Activated B cell treated with CpG ODN at 0.5 μM for 24 hours (primary cell): ENCODE measurements at regions not wholly inside any gene's neighbourhood (a gene's known extent, or its start where the extent isn't known, plus 50 kb on each side); places are given as distances from the start of the nearest gene placed in this dataset.

Experiments
- ATAC-seq: fragments of 200-7000 bp; cut with Tn5 transposase; one replicate; pipeline ENCODE4 v1.10.0; 2021; ENCODE audit warnings: low read depth, mild to moderate bottlenecking, moderate library complexity
- CTCF ChIA-PET: fragments of 350-600 bp; sonication (Branson Sonifier 250); formaldehyde crosslinking; loops from one replicate; lab custom pipeline; 2021; ENCODE audit warnings: antibody characterized with exemption; lab: Charles Lee
- POLR2A ChIA-PET: fragments of 350-600 bp; sonication (Branson Sonifier 250); formaldehyde crosslinking; loops from one replicate; lab custom pipeline; 2021; ENCODE audit warnings: antibody characterized with exemption; lab: Charles Lee
- DNase-seq: peaks from one replicate; pipeline ENCODE4 v3.0.0; 2022
- H3K27ac Mint-ChIP-seq: one replicate; pipeline ENCODE4 v1.8.0; 2020; ENCODE audit warnings: mixed read lengths
- H3K27me3 Mint-ChIP-seq: one replicate; pipeline ENCODE4 v1.8.0; 2021; ENCODE audit warnings: mixed read lengths
- H3K36me3 Mint-ChIP-seq: one replicate; pipeline ENCODE4 v1.8.0; 2021; ENCODE audit warnings: low read depth, mixed read lengths
- H3K4me1 Mint-ChIP-seq: one replicate; pipeline ENCODE4 v1.8.0; 2021; ENCODE audit warnings: mixed read lengths
- H3K4me3 Mint-ChIP-seq: one replicate; pipeline ENCODE4 v1.8.0; 2020; ENCODE audit warnings: mild to moderate bottlenecking, mixed read lengths
- H3K9me3 Mint-ChIP-seq: one replicate; pipeline ENCODE4 v1.8.0; 2020; ENCODE audit warnings: mixed read lengths
- CTCF ChIP-seq: fragments of 200-600 bp; IDR thresholded peaks from one replicate; pipeline ENCODE4 v1.8.0; 2022; ENCODE audit warnings: antibody characterized with exemption, mild to moderate bottlenecking
- intact Hi-C: fragments of 100-400 bp; cut with micrococcal nuclease; formaldehyde crosslinking; loops from one replicate; pipeline ENCODE4 v1.15.1; 2024

GRCh38 chr2:115939902-115940301, 1497.5 kb downstream of the DPP10 start:
- no peak overlapping the region for H3K4me3 Mint-ChIP-seq
- ATAC-seq = no peak
- intact Hi-C loops = no loop called here
- H3K27me3 Mint-ChIP-seq = no peaks in the 10 kb centered on the region
- no peak for DNase-seq
- CTCF ChIA-PET = no interaction called here
- no peaks in the 10 kb centered on the region for H3K4me1 Mint-ChIP-seq
- H3K9me3 Mint-ChIP-seq = peaks cover 2% of the 10 kb centered on the region
- no peak for TF ChIP-seq CTCF
- H3K36me3 Mint-ChIP-seq = no peaks in the 10 kb centered on the region
- H3K27ac Mint-ChIP-seq = no peak overlapping the region
- POLR2A ChIA-PET = no interaction called here

GRCh38 chr2:115942800-115943199, 1500.4 kb downstream of the DPP10 start:
- Mint-ChIP-seq H3K9me3 (peaks cover 15% of the 10 kb centered on the region), H3K27ac (no peak overlapping the region), H3K27me3 (no peaks in the 10 kb centered on the region), H3K4me3 (no peak overlapping the region), H3K4me1 (no peaks in the 10 kb centered on the region), H3K36me3 (no peaks in the 10 kb centered on the region)
- CTCF ChIA-PET = no interaction called here
- intact Hi-C loops = no loop called here
- ATAC-seq = no peak
- TF ChIP-seq CTCF = no peak
- POLR2A ChIA-PET = no interaction called here
- DNase-seq = no peak

GRCh38 chr2:115946341-115946740, 1503.9 kb downstream of the DPP10 start:
- no peak for ATAC-seq
- intact Hi-C loops = no loop called here
- Mint-ChIP-seq H3K4me1 (no peaks in the 10 kb centered on the region), H3K9me3 (peaks cover 15% of the 10 kb centered on the region), H3K36me3 (no peaks in the 10 kb centered on the region), H3K4me3 (no peak overlapping the region), H3K27ac (no peak overlapping the region), H3K27me3 (no peaks in the 10 kb centered on the region)
- TF ChIP-seq CTCF = no peak
- ChIA-PET CTCF (no interaction called here), POLR2A (no interaction called here)
- no peak for DNase-seq

GRCh38 chr2:115946891-115947290, 1504.5 kb downstream of the DPP10 start:
- intact Hi-C loops = no loop called here
- CTCF ChIA-PET = no interaction called here
- no peaks in the 10 kb centered on the region for H3K27me3 Mint-ChIP-seq
- ATAC-seq (no peak), DNase-seq (no peak)
- POLR2A ChIA-PET = no interaction called here
- no peak for TF ChIP-seq CTCF
- H3K4me3 Mint-ChIP-seq = no peak overlapping the region
- peaks cover 17% of the 10 kb centered on the region for H3K9me3 Mint-ChIP-seq
- H3K36me3 Mint-ChIP-seq = no peaks in the 10 kb centered on the region
- no peaks in the 10 kb centered on the region for H3K4me1 Mint-ChIP-seq
- no peak overlapping the region for H3K27ac Mint-ChIP-seq

- H3K4me1 Mint-ChIP-seq = no peaks in the 10 kb centered on the region
- intact Hi-C loops = no loop called here
- H3K9me3 Mint-ChIP-seq = peaks cover 23% of the 10 kb centered on the region
- no peaks in the 10 kb centered on the region for H3K36me3 Mint-ChIP-seq
- ChIA-PET POLR2A (no interaction called here), CTCF (no interaction called here)
- TF ChIP-seq CTCF = no peak
- H3K27ac Mint-ChIP-seq = no peak overlapping the region
- ATAC-seq = no peak
- H3K4me3 Mint-ChIP-seq = no peak overlapping the region
- no peak for DNase-seq
- no peaks in the 10 kb centered on the region for H3K27me3 Mint-ChIP-seq
Measured at GRCh38 chr2:115976916-115977315, 1534.5 kb downstream of the DPP10 start.
